Ovary (tissue), 7 donors: ENCODE measurements at regions not wholly inside any gene's neighbourhood (a gene's known extent, or its start where the extent isn't known, plus 50 kb on each side); places are given as distances from the start of the nearest gene placed in this dataset.

Source experiments
- DNase-seq, 5 donors: peaks; one replicate each; pipeline ENCODE4 v3.0.0-alpha.2; 2019 to 2020
- H3K27ac ChIP-seq, 2 donors: fragments of 200-600 bp; one replicate each; pipeline versions ENCODE4 v1.5.1 to v1.8.0; 2019 to 2022
- H3K27me3 ChIP-seq: fragments of 200-600 bp; one replicate; pipeline ENCODE4 v1.8.0; 2022
- H3K36me3 ChIP-seq: fragments of 200-600 bp; sonication (generic); one replicate; pipeline ENCODE4 v1.5.1; 2019
- H3K4me1 ChIP-seq: one replicate; pipeline ENCODE4 v1.8.1; 2013; ENCODE audit warnings: mild to moderate bottlenecking, moderate library complexity; ENCODE audit not compliant: insufficient read depth
- H3K4me3 ChIP-seq: fragments of 200-600 bp; sonication (generic); one replicate; pipeline ENCODE4 v1.5.1; 2017
- H3K9me3 ChIP-seq, 2 donors: fragments of 200-600 bp in 1 of 2; sonication (generic) in 1 of 2; one replicate each; pipeline versions ENCODE4 v1.5.1 to v1.8.1; 2013 to 2019; ENCODE audit warnings: mild to moderate bottlenecking in 1 of 2, moderate library complexity in 1 of 2
- EP300 ChIP-seq: sonication (generic); formaldehyde crosslinking; IDR thresholded peaks from one replicate; pipeline ENCODE4 v1.6.1; 2017; ENCODE audit warnings: antibody characterized with exemption
- POLR2A ChIP-seq: fragments of 450-650 bp; IDR thresholded peaks from one replicate; pipeline ENCODE4 v1.6.1; 2017; ENCODE audit warnings: antibody characterized with exemption, mild to moderate bottlenecking, moderate library complexity
- WGBS, 3 donors: extraction: QIAGEN DNeasy Blood & Tissue Kit in 1 of 3; methylation state at CpG; one replicate each; pipeline versions ENCODE4 v1.1.5 to v1.1.7; 2013 to 2017; 5-methylcytosine and 5-hydroxymethylcytosine counted together
- intact Hi-C, 4 donors: fragments of 100-400 bp; cut with DNase I; formaldehyde crosslinking; loops; one replicate each; pipeline versions ENCODE4 v1.11.0 to v1.15.1; 2022 to 2023
- TF ChIP-seq, protein P1 (sequence below), 3 donors: fragments of 450-650 bp in 2 of 3; fragments of 200-600 bp in 1 of 3; IDR thresholded peaks; one replicate each; pipeline versions ENCODE4 v1.5.1 to v1.8.0; 2016 to 2022; ENCODE audit warnings: antibody characterized with exemption in 3 of 3, mild to moderate bottlenecking in 1 of 3
- donor health status: DM: no; HTN: no; CAD: no; lungs with moderate emphysema.
- donor health status: DM: no; HTN: no; CAD: no.
- donor health status: Bipolar disorder and iron deficiency.
- donor health status: DM: no; HTN: no; CAD: no.
- donor health status: DM: yes; HTN: yes; CAD: no.

DNA sequence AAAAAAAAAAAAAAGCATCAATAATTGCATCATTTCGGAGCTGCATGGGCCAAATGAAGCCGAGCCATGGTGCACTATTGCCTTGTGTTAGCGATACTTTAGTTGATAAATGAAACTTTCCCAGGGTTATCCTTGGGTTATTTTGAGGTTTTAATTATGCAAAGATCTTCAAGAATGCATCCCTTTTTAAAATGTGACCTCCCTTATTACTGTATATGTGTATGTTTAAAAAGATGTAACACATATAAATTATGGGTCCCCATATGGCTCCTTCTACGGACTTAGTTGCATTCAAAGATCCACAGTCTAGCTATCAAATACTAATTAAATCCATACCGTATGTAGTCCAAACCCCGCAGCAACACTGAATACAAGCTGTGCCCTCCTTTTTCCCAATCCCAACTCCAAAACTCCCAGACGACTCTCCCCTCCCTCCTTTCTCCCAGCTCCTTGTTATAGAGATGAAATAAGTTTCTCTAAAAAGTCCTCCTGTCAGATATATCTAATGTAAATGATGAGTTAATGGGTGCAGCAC, 129.3 kb upstream of the MAP1LC3B2 start:
- TF ChIP-seq POLR2A (no peak), EP300 (no peak)
- TF ChIP-seq, protein P1, sequence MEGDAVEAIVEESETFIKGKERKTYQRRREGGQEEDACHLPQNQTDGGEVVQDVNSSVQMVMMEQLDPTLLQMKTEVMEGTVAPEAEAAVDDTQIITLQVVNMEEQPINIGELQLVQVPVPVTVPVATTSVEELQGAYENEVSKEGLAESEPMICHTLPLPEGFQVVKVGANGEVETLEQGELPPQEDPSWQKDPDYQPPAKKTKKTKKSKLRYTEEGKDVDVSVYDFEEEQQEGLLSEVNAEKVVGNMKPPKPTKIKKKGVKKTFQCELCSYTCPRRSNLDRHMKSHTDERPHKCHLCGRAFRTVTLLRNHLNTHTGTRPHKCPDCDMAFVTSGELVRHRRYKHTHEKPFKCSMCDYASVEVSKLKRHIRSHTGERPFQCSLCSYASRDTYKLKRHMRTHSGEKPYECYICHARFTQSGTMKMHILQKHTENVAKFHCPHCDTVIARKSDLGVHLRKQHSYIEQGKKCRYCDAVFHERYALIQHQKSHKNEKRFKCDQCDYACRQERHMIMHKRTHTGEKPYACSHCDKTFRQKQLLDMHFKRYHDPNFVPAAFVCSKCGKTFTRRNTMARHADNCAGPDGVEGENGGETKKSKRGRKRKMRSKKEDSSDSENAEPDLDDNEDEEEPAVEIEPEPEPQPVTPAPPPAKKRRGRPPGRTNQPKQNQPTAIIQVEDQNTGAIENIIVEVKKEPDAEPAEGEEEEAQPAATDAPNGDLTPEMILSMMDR (IDR thresholded peaks at IDR 0.05): no peak
- Histone ChIP-seq H3K27ac (no peak overlapping the region), H3K9me3 (no peaks in the 10 kb centered on the region), H3K4me1 (peaks cover 9% of the 10 kb centered on the region), H3K27me3 (no peaks in the 10 kb centered on the region), H3K4me3 (no peak overlapping the region), H3K36me3 (no peaks in the 10 kb centered on the region)
- WGBS, 3 donors: 72 to 84% (median 80%) methylated on average over 7 of the region's 7 CpGs
- intact Hi-C loops: loop anchor here in 2 of 4 donors (5.0 to 10.0 kb wide), 3 partner anchors 153 to 162 kb away; partner anchors contain the start of gene MED13L (in 2 of the 2)
- no peak for DNase-seq

DNA sequence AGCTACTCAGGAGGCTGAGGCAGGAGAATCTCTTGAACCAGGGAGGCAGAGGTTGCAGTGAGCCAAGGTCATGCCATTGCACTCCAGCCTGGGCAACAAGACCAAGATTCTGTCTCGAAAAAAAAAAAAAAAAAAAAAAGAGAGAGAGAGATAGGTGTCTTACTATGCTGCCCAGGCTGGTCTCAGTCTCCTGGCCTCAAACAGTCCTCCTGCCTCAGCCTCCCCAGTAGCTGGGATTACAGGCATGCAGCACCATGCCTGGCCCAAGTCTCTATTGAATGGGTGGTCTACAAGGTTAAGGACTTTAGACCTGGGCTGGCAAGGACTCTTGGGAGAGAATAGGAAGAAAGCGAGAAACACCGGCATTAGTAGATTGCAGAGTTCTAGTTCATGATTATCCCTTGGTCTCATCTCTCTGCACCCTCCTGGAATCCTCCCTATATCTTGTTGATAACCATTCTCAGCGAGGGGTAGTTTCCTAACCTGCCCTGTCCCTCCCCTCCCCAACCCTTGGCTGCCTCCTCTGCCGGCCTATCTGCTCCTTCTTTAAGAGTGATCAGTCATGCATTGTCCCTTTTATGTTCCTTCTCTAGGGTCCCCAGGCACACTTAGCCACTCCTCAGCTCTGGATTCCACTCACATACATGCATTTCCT, 128.1 kb upstream of the MAP1LC3B2 start:
- no peak for DNase-seq
- intact Hi-C loops: loop anchor here in 1 of 4 donors (5.0 kb wide), 1 partner anchor 161 kb away; no protein-coding TSS in a partner anchor
- 93 to 98% (median 95%) methylated on average over 5 of the region's 5 CpGs for WGBS, 3 donors

DNA sequence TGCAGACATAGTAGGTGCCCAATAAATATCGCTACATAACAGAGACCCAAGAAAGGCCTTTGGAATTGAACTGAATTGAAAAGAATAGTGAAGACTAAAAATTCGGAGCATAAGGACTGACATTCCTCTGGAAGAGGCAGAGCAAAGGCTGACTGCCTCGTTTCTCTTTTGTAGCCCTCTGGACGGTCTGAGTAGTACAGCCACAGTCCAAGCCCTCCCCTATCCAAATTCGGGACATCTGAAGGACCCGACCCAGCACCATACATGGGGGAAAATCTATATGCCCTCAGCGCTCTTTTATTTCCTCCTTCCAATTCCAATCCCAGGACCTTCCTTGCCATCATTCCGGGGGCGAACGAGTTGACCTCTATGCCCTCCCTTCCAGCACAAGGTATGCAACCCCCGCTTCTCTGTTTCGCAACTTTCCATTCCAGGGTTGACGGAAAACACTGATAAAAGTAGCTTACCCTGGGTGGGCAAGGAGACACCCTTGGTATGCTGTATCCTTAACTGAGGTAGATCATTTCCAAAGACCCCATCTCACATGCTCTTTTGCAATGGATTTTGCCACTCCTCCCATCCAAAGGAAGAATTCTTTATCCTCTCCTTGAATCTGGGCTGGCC, 127.4 kb upstream of the MAP1LC3B2 start:
- H3K4me1 ChIP-seq: peaks cover 5% of the 10 kb centered on the region
- TF ChIP-seq POLR2A (no peak), EP300 (no peak)
- TF ChIP-seq, protein P1 (IDR thresholded peaks at IDR 0.05): no peak

More for the DNA sequence above, 128.1 kb upstream of the MAP1LC3B2 start:
- H3K4me3 ChIP-seq: no peak overlapping the region
- H3K27ac ChIP-seq: no peak overlapping the region
- peaks cover 6% of the 10 kb centered on the region for H3K4me1 ChIP-seq
- no peaks in the 10 kb centered on the region for H3K27me3 ChIP-seq
- H3K9me3 ChIP-seq: no peaks in the 10 kb centered on the region
- no peaks in the 10 kb centered on the region for H3K36me3 ChIP-seq
- TF ChIP-seq POLR2A: no peak
- TF ChIP-seq, protein P1 (IDR thresholded peaks at IDR 0.05): no peak
- no peak for TF ChIP-seq EP300

DNA sequence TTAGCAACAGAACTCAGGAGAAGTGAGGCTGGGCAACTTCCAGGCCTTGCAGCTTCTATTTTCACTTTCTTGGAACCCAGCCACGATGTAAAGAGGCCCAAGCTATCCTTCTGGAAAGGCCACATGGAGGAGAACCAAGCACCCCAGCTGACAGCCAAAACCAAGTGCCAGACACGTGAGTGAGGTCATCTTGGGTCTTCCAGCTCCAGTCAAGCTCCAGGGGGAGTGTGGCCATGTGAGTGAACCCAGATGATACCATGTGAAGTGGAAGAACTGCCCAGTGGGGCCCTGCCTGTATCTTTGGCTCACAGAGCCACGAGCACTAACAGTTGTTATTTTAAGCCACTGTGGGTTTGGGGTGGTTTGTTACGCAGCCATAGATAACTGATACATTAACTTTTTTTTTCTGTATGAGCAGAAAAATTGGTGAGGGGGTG, 126.8 kb upstream of the MAP1LC3B2 start:
- no peak overlapping the region for H3K4me3 ChIP-seq
- H3K27ac ChIP-seq: no peak overlapping the region
- no peaks in the 10 kb centered on the region for H3K36me3 ChIP-seq
- TF ChIP-seq POLR2A (no peak), EP300 (no peak)
- TF ChIP-seq, protein P1 (IDR thresholded peaks at IDR 0.05): no peak
- no peaks in the 10 kb centered on the region for H3K27me3 ChIP-seq
- DNase-seq: no peak
- WGBS, 3 donors: 53 to 62% (median 54%) methylated on average over 4 of the region's 4 CpGs
- peaks cover 5% of the 10 kb centered on the region for H3K4me1 ChIP-seq
- intact Hi-C loops: loop anchor here in 1 of 4 donors (5.0 kb wide), 1 partner anchor 160 kb away; no protein-coding TSS in a partner anchor
- H3K9me3 ChIP-seq: no peaks in the 10 kb centered on the region

More for the DNA sequence above, 127.4 kb upstream of the MAP1LC3B2 start:
- Histone ChIP-seq H3K27me3 (no peaks in the 10 kb centered on the region), H3K9me3 (no peaks in the 10 kb centered on the region), H3K27ac (no peak overlapping the region), H3K36me3 (no peaks in the 10 kb centered on the region), H3K4me3 (no peak overlapping the region)
- intact Hi-C loops: loop anchor here in 1 of 4 donors (5.0 kb wide), 1 partner anchor 161 kb away; no protein-coding TSS in a partner anchor
- WGBS, 3 donors: 82 to 86% (median 84%) methylated on average over 13 of the region's 13 CpGs
- DNase-seq: no peak
